Fibroblast of the aortic adventitia (primary cell): ENCODE measurements at regions not wholly inside any gene's neighbourhood (a gene's known extent, or its start where the extent isn't known, plus 50 kb on each side); places are given as distances from the start of the nearest gene placed in this dataset.
A peak's percentile ranks its signal among the peaks of the same experiment; 100 is the strongest.

Source experiments
- DNase-seq: peaks from one replicate; pipeline ENCODE4 v3.0.0-alpha.2; 2010; ENCODE audit warnings: low read depth
- H3K4me3 ChIP-seq: 2 replicates; pipeline ENCODE4 v1.5.1; 2011; ENCODE audit warnings: low read depth, mild to moderate bottlenecking, control low read depth, low read length, moderate library complexity
- CTCF ChIP-seq: IDR thresholded peaks from 2 replicates; pipeline ENCODE4 v1.5.1; 2011; ENCODE audit warnings: mild to moderate bottlenecking, low read length, control low read depth, inconsistent platforms; ENCODE audit not compliant: insufficient read depth

GRCh38 chr4:30256116-30256832 is 463.9 kb upstream of the PCDH7 start:
- no peak overlapping the region for H3K4me3 ChIP-seq
- TF ChIP-seq CTCF: no peak
- no peak for DNase-seq

- no peak for TF ChIP-seq CTCF
- H3K4me3 ChIP-seq: no peak overlapping the region
- DNase-seq: no peak
These were observed 461.2 kb upstream of the PCDH7 start for GRCh38 chr4:30258949-30259348.

- H3K4me3 ChIP-seq: no peak overlapping the region
- no peak for TF ChIP-seq CTCF
- no peak for DNase-seq
These were observed 457.8 kb upstream of the PCDH7 start for GRCh38 chr4:30262379-30262778.

- TF ChIP-seq CTCF: no peak
- no peak overlapping the region for H3K4me3 ChIP-seq
- no peak for DNase-seq
These were observed 455.7 kb upstream of the PCDH7 start for GRCh38 chr4:30264465-30264864.

GRCh38 chr4:30265716-30266115 is 454.5 kb upstream of the PCDH7 start:
- TF ChIP-seq CTCF: no peak
- no peak overlapping the region for H3K4me3 ChIP-seq
- DNase-seq: no peak

GRCh38 chr4:30268370-30268769 is 451.8 kb upstream of the PCDH7 start:
- TF ChIP-seq CTCF: no peak
- H3K4me3 ChIP-seq: no peak overlapping the region
- no peak for DNase-seq

- TF ChIP-seq CTCF: peak; percentile 6
- no peak overlapping the region for H3K4me3 ChIP-seq
- no peak for DNase-seq
These were observed 450.3 kb upstream of the PCDH7 start for GRCh38 chr4:30269850-30270249.
